ENCODE measurements at regions not wholly inside any gene's neighbourhood (a gene's known extent, or its start where the extent isn't known, plus 50 kb on each side); places are given as distances from the start of the nearest gene placed in this dataset.

GRCh38 chr1:110816945-110817344 lies 56.0 kb upstream of the CD53 start:
- TF ChIP-seq, protein P1, sequence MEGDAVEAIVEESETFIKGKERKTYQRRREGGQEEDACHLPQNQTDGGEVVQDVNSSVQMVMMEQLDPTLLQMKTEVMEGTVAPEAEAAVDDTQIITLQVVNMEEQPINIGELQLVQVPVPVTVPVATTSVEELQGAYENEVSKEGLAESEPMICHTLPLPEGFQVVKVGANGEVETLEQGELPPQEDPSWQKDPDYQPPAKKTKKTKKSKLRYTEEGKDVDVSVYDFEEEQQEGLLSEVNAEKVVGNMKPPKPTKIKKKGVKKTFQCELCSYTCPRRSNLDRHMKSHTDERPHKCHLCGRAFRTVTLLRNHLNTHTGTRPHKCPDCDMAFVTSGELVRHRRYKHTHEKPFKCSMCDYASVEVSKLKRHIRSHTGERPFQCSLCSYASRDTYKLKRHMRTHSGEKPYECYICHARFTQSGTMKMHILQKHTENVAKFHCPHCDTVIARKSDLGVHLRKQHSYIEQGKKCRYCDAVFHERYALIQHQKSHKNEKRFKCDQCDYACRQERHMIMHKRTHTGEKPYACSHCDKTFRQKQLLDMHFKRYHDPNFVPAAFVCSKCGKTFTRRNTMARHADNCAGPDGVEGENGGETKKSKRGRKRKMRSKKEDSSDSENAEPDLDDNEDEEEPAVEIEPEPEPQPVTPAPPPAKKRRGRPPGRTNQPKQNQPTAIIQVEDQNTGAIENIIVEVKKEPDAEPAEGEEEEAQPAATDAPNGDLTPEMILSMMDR (IDR thresholded peaks at IDR 0.05), result no peak

DNA sequence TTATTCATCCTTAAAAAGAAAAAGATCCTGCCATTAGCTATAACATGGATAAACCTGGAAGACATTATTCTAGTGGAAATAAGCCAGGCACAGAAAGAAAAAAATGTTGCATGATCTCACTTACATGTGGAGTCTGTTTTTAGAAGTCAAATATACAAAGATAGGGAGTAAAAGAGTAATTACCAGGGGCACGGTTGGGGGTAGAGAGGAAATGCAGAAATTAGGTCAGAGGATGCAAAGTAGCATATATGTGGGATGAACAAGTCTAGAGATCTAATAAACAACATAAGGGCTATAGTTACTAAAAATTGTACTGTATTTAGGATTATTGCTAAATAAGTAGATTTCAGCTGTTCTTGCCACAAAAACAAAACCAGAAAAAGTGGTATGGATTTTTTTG lies 61.4 kb upstream of the CD53 start:
- TF ChIP-seq, protein P1 (IDR thresholded peaks at IDR 0.05), result no peak

- TF ChIP-seq, protein P1 (IDR thresholded peaks at IDR 0.05), result no peak
Observed at GRCh38 chr1:110800079-110800478, 72.9 kb upstream of the CD53 start.

DNA sequence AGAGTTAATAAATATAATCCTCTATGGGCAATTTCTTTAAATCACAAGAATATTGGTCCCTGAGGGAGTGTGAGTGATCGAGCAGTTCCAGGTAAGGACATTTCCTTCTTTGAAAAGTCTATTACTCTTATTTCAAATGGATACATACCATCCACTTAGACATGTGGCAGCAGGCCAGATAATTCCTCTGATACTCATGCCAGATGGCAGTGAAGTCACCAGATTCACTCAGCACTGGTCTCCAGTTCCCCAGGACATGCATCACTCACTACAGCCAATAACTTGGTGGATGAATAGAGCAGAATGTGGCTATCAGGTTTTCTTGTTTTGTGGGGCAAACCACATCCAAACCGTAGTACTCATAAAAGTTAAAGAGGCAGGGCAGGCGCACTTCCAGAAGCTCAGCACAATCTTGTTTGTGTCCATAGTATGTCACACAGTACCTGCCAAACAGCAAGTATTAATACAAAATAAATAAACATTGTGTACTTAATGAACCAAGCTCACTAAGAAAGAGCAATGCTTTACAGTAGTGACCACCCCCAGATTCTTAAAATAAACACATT lies 74.2 kb upstream of the CD53 start:
- TF ChIP-seq, protein P1 (IDR thresholded peaks at IDR 0.05), result no peak

DNA sequence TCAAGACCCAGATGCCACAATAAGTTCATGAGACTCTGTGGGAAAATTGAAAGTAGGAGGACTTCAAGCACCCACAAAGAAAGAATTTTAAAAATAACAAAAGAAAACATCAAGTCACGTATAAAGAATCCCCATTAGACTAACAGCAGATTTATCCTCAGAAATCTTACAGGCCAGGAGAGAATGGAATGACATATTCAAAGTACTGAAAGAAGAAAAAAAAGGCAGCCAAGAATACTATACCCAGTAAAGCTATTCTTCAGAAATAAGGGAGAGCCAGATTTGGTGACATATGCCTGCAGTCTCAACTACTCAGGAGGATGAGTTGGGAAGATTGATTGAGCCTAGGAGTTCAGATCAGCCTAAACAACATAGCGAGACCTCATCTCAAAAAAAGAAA lies 84.3 kb upstream of the CD53 start:
- TF ChIP-seq, protein P1 (IDR thresholded peaks at IDR 0.05), result no peak

DNA sequence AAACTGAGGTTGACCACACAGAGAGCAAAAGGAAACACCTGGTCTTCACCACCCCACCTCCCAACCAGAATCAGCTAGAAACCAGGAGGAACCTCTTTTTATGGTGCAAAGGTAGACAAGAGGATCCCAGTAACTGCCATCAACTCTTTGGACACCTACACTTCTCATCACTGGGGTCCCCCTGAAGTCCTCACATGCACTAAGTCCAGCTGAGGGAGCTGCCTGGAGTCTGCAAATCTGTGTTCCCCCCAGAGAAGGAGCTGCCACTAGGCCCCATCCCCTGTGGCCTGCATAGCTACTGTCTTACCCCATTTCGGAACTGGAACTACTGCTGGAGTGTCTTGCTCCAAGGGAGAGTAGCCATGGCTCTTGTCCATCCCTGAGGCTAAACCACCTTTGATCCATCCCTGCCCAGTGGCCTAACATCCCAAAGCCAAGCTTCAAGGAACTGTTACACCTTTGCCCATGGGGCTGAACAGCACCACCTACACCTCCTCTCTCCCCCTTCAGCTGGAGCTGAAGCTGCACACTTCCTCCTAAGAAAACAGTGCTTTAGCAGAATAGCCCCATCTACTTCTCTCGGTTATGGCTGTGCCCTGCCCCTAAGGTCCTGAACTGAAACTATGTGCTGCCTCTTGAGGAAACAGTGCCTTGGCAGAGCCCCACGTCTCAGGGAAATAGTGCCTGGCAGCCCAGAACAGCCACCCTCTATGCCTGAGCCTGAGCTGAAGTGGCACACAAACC lies 85.4 kb upstream of the CD53 start:
- TF ChIP-seq, protein P1 (IDR thresholded peaks at IDR 0.05), result no peak

- TF ChIP-seq, protein P1 (IDR thresholded peaks at IDR 0.05), result no peak
Observed at GRCh38 chr1:110786802-110787327, 86.1 kb upstream of the CD53 start.
